ENCODE measurements at regions not wholly inside any gene's neighbourhood (a gene's known extent, or its start where the extent isn't known, plus 50 kb on each side); places are given as distances from the start of the nearest gene placed in this dataset.

DNA sequence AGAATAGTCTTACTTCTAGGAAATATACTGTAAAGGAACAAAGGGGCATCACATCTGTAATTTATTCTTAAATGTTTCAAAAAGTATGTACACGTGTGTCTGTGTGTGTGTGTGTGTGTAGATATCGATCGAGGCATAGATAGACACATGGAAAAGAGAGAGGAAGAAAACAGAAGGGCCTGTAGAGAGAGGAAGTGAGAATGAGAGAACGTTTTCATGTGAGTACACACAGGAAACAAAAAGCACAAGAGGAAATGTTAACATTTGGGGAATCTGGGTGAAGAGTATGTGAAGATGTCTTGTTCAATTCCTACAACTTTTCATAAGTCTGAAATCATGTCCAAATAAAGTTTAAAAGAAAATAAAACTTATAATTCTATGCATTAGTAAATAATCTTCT is 286.5 kb upstream of the SORCS1 start:
- no peak for DNase-seq

DNA sequence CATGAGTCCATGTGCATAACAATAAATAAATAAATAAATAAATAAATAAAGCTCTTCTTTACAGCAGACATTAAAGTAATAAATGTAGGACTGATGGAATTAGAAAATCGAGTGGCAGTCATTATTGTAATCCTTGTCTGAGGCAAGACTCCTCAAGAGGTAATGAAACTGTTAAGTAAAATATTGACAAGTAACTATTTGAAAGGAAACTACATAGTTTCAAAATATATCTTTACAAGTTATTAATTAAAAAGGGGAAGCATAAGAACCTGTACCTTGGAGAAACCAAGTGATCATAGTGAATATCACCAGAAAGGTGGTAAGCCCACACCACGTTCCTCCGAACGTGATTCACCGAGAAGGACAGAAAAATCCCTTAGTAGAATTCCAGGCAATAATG is 285.6 kb upstream of the SORCS1 start:
- no peak for DNase-seq

DNA sequence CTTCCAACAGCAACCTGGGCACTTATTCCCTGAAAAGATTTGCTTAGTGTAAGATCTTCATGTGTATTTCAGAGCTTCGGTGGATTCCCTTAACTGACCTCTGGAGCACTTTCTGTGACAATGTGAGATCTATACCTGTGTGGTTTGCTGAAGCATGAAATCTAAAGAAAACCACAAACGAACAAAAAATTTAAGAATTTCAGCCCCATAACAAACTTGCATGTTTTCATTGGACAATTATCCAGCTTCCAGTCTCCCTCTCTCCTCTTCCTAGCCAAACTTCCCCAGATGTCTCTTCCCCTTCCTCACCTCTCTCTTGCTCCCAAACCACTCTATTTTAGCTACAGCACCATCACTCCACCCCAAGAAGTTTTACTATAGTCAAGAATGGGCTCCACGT is 279.9 kb upstream of the SORCS1 start:
- no peak for DNase-seq

DNA sequence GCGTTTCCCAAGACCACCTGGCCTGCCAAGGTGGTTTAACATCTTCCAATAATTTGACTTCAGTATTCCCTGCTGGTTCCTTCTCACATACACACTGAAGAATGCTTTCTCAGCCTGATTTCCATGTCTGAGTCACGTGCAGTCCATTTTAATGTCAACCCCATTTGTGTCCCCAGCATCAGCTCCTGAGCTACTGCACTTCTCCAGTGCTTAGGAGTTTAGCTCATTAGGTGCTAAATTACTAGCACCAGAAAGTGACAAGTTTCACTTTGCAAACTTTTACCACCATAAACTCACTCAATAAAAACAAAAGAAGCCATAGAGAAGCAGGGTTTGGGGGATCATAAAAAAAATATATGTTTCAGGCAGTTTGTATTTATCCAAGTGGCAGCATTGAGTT is 279.3 kb upstream of the SORCS1 start:
- DNase-seq = no peak

DNA sequence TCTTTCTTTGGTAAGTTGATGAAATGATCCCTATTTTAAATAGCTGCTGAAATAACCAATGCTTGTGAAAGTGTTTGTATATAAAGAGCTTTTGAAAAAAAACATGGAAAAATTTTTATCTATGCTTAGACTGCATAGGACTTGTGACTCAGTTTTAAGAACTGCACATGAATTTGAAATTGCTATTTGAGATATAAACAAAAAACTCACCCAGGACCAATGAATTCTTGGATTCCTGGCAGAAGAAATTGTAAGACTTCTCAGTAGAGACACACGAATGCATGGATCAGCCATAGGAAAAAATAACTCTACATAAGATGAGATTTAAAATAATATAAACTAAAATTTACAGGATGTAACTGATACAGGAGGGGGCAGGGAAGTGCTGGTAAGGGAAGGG is 278.8 kb upstream of the SORCS1 start:
- DNase-seq = no peak

DNA sequence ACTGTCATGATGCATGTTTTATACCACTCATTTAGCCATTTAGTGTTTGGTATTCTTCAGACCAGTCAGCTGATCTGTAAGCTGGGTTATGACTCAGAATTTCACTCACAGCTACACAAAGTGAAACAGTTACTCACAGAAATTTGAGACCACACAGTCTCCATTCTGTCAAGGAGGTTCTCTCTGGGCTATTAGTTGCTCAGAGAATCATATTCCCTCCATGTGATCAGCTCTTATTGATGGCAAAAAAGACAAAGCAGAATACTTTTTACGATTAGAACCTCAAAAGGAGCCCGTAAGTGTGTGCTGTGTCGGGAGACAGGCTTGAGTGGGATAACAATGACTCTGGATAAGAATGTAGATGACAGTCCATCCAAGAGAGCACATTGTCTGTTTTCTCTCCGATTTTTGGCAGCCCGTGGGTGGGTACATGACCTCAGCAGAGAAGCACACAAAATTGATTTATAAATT is 277.6 kb upstream of the SORCS1 start:
- no peak for DNase-seq

DNA sequence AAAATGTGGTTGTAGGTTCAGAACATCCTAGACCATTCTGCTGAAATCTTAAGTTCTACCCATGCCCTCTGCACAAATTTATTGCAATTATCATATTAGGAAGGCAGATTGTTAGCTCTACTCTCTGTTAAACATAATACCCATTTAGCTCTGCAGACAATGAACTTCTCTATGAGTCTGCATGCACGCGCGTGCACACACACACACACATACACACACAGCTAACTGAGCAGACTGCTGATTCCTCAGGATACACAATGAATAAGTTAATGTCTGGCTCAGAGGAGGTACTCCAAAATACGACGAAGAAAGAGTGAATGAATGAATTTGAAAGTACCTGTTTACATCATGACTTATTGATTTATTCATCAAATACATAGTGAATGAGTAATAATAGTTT is 276.2 kb upstream of the SORCS1 start:
- DNase-seq = no peak

DNA sequence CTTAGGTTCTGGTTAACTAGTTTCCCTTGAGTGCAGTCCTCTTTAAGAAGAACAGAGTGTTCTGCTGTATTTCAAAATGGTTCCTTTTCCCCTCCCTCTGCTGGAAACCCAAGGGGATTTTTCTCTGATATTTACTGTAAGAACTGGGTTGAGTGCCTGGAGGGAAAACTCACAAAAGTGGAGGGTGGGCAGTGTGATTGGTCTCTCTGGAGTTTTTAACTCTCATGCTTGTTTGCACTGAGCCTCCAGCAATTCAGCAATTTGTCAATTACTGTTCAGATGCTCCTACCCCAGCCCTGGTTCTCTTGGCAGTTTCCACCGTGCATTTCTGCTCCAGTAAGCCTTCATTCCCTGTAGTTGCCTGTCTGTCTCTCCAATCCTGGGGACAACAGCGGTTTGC is 273.4 kb upstream of the SORCS1 start:
- no peak for DNase-seq

DNA sequence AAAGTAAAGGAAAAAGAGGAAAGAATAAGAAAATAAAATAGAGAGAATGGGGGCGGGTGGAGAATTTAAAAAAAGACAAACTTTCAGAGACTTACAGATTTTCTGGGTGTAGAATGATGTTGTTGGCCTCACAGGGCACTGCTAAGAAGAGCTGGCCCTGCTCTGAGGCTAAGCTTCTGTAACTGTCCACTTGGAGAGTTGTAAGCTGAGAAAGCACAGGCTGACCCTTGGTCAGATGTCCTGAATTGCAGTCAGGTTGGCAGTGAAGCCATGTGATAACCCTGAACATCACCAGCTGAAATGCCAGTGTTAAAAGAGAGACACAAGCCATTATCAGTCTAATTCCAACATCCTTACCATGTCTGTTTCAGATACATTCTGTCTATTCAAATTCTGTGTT is 272.1 kb upstream of the SORCS1 start:
- no peak for DNase-seq

DNA sequence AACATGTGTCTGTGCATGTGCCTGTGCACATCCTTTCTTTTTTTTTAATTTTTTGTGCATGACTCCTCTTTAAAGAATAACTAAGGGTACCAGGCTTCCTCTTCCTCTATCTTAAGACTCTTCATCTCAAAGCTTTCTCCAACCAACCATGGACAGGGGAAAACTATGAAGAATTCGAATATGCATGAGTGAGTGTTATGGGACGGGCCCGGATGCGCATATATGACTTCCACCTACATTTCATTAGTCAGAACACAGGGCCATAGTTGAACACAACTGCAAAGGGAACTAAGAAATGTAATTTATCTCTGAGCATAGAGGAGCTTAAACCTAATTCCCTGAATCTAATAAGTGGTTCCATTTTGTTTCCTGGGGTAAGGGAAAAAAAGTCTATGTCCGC is 270.3 kb upstream of the SORCS1 start:
- no peak for DNase-seq

DNA sequence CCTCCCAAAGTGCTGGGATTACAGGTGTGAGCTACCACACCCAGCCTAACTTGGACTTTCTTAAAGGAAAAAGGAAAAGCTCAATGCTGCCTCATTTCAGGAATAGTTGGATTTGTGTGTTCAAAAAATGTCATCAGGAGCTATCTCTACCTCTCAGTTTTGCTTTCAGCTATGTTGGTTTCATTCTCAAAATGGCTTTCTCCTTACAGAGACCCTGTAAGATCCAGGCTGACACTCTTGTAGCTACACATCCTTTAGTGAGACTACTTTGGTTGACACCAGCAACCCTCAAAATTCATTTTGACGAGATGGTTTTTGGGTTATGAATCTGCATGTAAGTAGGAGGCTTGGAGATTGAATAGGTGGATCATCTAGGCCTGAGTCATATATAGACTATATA is 269.7 kb upstream of the SORCS1 start:
- no peak for DNase-seq

DNA sequence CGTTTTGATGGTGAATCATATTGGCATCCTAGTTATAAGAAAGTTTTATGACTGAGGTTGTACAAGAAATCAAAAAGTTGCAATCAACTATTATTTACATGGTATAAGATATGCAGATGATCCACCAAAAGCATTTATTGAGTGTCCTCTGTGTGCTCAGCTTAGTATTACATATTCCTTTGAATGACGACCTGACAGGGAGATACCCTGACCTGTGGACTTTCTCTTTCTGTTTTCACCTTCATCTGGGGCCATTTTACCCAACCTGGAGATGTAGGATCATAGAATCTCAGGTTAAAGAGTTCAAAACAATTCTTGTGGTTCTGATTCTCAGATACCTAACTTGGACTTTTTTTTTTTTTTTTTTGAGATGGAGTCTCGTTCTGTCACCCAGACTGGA is 269.1 kb upstream of the SORCS1 start:
- DNase-seq = no peak

DNA sequence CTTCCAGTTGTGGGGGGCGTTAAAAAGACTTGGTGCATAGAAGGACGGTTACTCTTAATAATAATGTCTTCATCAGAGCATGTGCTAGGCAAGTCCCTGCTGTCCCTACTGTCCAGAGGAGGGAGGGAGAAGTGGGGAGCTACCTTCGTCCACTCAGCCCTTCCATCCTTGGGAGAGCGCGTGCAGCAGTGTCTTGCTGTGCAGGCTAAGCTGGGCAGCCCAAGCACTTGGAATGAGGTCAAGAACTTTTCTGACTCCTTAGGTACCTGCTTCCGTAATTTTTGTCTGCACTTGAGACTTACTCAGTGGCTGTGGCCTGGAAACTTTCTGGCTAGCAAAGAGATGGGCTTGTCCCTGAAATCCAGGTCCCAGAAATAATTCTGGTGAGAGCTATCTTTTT is 265.9 kb upstream of the SORCS1 start:
- DNase-seq = no peak

DNA sequence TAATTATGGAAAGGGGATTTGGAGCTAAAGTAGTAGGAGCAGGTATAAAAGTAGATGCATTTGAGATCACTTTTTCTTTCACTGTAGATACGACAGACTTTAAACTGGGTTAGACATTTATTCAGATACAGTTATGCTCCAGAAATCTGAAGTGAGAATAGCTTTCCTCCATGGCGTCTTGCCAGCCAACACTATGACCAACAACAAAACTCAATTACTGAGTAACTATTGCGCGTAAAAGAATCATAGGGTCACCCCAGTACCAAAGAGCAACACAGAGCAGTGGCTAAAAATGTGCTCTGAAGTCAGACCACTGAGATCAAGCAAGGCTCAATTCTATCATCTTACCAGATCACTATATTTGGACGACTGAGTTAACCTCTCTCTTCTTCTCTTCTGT is 262.5 kb upstream of the SORCS1 start:
- DNase-seq = no peak

DNA sequence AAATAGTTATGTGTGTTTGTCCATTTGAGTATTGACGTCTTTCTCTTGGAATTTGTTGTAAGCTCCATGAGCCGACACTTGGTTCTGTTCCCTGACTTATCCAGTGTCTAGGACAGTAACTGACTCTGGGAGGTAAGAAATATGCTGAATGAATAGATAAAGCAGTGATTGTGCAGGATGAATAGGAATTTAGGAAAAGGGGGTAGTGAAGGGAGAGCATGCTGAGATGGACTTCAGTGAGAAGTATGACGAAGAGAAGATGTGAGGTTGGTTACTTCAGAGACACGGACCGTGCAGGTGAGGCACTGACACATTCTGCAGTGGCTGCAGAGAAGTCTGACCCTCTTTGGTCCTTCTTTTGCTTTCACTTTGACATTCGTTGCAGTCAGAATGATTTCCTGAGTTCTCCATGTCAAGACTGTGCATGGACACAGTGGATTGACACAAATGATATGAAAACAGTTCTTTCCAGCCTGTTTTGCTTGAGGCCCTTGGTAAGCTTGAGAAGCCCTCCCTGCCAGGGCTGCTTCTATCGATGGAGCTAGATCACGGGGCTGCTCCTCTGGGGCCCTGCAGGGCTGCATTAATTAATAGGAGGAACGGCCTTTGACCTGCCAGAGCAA is 261.5 kb upstream of the SORCS1 start:
- no peak for DNase-seq

DNA sequence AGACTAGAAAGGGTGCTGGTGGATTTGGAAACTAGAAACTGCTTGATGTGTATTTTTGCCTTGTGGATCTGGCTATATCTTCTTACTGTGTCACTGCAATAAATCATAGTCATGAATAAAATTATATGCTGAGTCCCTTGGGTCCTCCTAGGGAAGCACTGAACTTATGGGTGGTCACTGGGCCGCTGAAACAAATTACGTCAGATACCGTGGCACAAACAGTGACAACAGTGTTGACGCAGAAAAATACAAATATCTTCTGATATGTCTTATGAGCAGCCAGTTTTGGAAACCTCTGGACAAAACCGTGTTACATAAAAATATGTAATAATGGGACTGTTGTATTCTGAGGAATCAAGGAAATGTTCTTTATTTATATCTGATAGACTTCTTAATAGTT is 260.1 kb upstream of the SORCS1 start:
- no peak for DNase-seq

DNA sequence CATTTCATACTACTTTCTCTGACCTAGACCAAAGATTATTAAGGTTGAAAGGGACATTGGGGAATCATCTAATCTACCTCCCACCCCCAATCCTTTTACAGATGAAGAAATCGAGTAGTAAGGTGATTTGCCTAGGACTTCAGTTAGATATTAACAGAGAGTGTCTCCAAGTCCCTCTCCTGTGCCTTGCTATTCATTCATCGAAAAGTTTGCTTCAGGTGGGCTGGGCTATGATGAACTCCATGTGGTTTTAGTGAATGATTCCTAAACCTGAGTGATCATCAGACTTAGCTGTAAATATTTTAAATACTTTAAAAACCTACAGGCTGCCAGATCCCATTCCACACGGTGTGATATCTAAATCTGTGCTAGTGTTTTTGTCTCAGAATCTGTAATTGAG is 259.4 kb upstream of the SORCS1 start:
- no peak for DNase-seq

DNA sequence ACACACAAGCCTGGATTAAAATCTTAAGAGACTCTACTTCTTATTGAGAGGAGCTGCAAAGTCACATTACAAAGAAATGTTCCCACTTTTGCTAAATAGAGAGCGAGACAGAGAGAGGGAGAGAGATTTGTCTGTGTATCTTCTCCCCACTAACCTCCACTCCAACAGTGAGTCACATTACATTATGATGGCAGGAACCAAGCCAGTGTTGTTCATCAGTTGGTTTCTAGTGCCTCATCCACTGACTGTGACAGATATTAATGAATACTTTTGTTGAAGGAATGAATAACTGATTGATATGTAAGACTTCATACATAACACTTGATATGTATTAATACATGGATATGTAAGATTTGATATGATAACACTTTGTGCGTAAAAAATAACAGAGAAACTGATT is 258.2 kb upstream of the SORCS1 start:
- DNase-seq = no peak

DNA sequence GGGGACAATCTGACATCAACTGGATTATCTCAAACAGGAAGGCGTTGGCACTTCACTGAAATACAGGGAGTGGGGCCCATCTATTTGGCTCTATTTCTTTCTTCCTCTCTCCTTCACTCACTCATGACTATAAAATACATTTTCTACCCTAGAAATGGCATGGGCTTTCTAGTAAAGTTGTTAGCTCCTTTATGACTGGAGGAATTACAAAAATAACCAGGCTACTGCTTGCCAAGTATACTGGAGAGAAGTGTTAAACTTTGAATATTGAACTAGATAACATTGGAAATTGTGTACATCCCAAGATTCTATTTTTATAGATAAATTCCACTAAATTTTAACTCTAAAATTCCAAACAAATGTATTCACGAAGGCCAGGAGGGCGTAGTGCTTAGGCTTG is 255.7 kb upstream of the SORCS1 start:
- no peak for DNase-seq

DNA sequence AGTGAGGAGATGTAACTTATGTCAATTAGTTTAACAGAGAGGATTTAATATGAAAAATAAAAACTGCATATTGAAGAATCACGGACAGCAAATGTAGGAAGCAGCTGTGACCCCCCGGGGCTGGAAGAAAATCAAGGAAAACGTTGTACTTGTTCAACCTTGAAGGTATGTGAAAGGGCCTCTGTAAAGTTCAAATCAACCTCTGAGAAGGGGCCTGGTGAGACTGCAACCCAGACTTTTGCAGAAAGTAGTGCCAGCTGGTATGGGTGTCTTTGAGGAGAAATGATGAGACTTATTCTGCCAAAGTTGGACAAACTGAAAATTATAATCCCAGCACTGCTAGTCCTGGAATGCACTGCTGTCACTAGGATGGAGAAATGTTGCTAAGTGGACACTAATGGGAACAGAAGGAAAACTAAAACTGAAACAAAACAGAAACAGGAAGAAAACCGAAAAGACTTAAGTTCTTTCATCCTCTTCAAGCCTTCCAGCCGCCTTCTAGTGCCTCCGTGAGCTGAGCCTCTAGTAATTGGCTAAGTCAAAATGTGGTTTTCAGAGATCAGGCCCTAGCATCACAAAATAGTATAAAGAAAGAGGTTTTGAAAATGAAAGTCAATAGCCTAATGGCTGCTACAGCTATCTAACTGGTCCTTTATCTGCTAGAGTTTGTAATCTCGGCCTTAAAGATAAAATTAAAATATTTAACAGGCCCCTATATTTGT is 253.7 kb upstream of the SORCS1 start:
- DNase-seq = no peak

DNA sequence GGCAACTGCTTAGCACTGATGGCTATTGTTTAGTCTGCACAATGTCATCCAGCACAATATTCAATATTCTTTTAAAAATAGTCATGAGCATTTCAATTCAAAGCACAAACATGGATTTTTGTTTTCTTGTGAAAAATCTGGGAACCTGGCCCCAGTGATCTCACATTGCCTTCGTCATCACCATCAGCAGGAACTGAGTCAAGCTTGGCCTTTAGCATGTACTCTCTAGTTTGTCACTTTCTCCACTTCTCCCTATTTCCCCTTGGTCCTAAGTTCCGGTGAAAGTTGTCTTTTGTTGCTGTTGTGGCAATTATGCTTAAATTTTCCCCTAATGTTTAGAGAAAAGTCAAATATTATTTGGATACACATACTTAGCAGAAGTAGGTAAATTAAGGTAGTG is 252.9 kb upstream of the SORCS1 start:
- no peak for DNase-seq

DNA sequence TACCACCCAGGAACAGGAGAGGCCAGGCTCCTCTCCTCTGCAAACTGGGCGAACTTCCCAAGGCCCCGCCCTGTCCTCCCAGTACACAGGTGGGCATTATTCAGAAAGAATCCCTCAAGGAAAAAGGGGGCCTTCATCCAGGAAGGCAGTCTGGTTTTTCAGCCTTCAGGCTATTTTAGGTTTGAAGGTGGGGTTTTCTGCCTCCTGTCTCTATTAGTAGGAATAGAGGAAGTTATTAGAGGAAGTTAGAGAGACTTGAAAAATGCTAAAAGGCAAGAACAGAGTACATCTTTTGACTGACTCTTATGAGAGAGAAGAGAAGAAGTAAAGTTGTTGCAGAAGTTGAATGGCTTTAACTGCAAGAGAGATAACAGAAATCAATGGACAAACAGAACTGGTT is 250.9 kb upstream of the SORCS1 start:
- no peak for DNase-seq

DNA sequence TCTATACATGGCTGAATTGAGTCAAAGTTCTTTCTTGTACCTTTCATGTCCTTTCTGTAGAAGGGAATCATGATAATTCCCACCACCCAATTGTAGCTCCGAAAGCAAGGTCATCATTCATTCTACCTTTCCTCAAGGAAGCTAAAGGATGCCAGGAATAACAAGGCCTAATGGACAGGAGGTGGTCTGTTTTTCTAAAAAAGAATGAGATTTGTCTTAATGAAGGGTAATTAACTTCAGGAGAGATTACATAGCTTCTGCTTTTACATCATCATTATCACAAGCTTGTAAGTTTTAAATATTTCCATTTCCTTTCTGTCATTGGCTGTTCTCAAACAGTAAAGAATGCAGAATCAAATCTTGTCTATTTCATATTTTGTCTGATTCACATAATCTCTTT is 249.5 kb upstream of the SORCS1 start:
- no peak for DNase-seq

DNA sequence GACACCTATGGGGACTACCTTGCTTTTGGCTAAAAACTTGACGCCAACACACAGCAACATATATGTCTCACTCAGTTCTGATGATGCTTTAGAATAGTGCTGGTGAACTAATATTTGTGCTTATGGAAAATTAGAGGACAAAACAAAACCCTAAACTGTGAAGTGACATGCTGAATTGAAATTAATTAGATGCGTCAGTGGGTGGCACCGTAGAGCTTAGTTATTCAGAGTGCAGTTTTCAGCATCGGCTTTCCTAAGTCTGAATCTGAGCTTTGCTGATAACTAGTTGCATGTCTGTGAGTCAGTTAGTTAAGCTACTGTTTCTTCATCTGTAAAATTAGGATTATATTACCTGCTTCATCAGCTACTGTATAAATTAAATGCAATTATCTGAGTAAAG is 245.0 kb upstream of the SORCS1 start:
- DNase-seq = no peak

DNA sequence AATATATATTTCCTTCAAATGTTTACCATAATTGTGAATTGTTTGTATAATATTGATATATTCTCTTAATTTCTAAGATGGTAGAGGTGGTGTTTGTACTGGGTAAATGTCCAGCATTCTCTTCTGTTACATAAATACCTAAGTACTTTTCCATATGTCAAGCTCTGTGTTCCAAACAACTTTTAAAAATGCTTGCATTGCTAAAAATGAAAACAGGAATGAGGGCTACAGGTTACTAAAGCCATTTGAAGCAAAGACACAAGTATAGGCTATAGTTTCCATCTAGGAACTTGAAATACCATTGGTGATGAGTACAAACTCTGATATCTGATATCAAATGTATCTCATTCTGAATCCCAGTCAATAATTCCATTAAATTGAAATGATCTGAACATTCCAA is 233.6 kb upstream of the SORCS1 start:
- no peak for DNase-seq

Measured in stimulated activated CD4-positive, alpha-beta T cell treated with anti-CD3 and anti-CD28 coated beads, Interleukin-2, amount 100 ng/mL, for 24 hours (primary cell).